Activated T-cell treated with anti-CD3 and anti-CD28 coated beads, Interleukin-2, amount 50 U/mL, for 24 hours (primary cell): ENCODE measurements at regions not wholly inside any gene's neighbourhood (a gene's known extent, or its start where the extent isn't known, plus 50 kb on each side); places are given as distances from the start of the nearest gene placed in this dataset.

Source experiments
- DNase-seq: peaks from one replicate; pipeline ENCODE4 v3.0.0-alpha.2; 2020
- H3K27ac Mint-ChIP-seq: 2 replicates; pipeline ENCODE4 v1.8.0; 2020; ENCODE audit warnings: mild to moderate bottlenecking, mixed read lengths
- H3K27me3 Mint-ChIP-seq: 2 replicates; pipeline ENCODE4 v1.8.0; 2020; ENCODE audit warnings: mixed read lengths
- H3K36me3 Mint-ChIP-seq: 2 replicates; pipeline ENCODE4 v1.8.0; 2020; ENCODE audit warnings: low read depth, mixed read lengths
- H3K4me1 Mint-ChIP-seq: 2 replicates; pipeline ENCODE4 v1.8.0; 2020; ENCODE audit warnings: low read depth, mixed read lengths
- H3K4me3 Mint-ChIP-seq: 2 replicates; pipeline ENCODE4 v1.8.0; 2020; ENCODE audit warnings: mild to moderate bottlenecking, moderate library complexity, mixed read lengths
- H3K9me3 Mint-ChIP-seq: 2 replicates; pipeline ENCODE4 v1.8.0; 2020; ENCODE audit warnings: mixed read lengths

GRCh38 chr6:99121748-99122147 is 174.0 kb upstream of the FBXL4 start:
- Mint-ChIP-seq H3K27me3 (peaks cover 33% of the 10 kb centered on the region), H3K4me3 (no peak overlapping the region), H3K4me1 (no peaks in the 10 kb centered on the region), H3K36me3 (no peaks in the 10 kb centered on the region), H3K27ac (no peak overlapping the region), H3K9me3 (no peaks in the 10 kb centered on the region)
- DNase-seq = no peak

GRCh38 chr6:99120641-99121040 is 172.9 kb upstream of the FBXL4 start:
- H3K36me3 Mint-ChIP-seq = no peaks in the 10 kb centered on the region
- no peaks in the 10 kb centered on the region for H3K9me3 Mint-ChIP-seq
- no peak overlapping the region for H3K27ac Mint-ChIP-seq
- DNase-seq = no peak
- H3K4me3 Mint-ChIP-seq = no peak overlapping the region
- no peaks in the 10 kb centered on the region for H3K4me1 Mint-ChIP-seq
- peaks cover 40% of the 10 kb centered on the region for H3K27me3 Mint-ChIP-seq

- Mint-ChIP-seq H3K4me1 (peaks cover 3% of the 10 kb centered on the region), H3K27me3 (peaks cover 47% of the 10 kb centered on the region), H3K9me3 (no peaks in the 10 kb centered on the region), H3K36me3 (no peaks in the 10 kb centered on the region), H3K27ac (no peak overlapping the region), H3K4me3 (no peak overlapping the region)
- DNase-seq = no peak
Measured at GRCh38 chr6:99119109-99120031, 171.6 kb upstream of the FBXL4 start.

GRCh38 chr6:99114769-99115406 is 167.1 kb upstream of the FBXL4 start:
- no peak overlapping the region for H3K27ac Mint-ChIP-seq
- peaks cover 36% of the 10 kb centered on the region for H3K27me3 Mint-ChIP-seq
- no peaks in the 10 kb centered on the region for H3K9me3 Mint-ChIP-seq
- H3K4me3 Mint-ChIP-seq = no peak overlapping the region
- H3K36me3 Mint-ChIP-seq = no peaks in the 10 kb centered on the region
- H3K4me1 Mint-ChIP-seq = peaks cover 3% of the 10 kb centered on the region
- DNase-seq = no peak

- Mint-ChIP-seq H3K27me3 (peaks cover 44% of the 10 kb centered on the region), H3K4me1 (peaks cover 3% of the 10 kb centered on the region), H3K9me3 (no peaks in the 10 kb centered on the region), H3K4me3 (no peak overlapping the region), H3K27ac (no peak overlapping the region), H3K36me3 (no peaks in the 10 kb centered on the region)
- DNase-seq = no peak
Measured at GRCh38 chr6:99111590-99111989, 163.8 kb upstream of the FBXL4 start.

GRCh38 chr6:99110029-99110428 is 162.3 kb upstream of the FBXL4 start:
- Mint-ChIP-seq H3K9me3 (no peaks in the 10 kb centered on the region), H3K27me3 (peaks cover 36% of the 10 kb centered on the region), H3K27ac (no peak overlapping the region), H3K4me1 (peaks cover 2% of the 10 kb centered on the region), H3K4me3 (no peak overlapping the region), H3K36me3 (no peaks in the 10 kb centered on the region)
- DNase-seq = no peak

GRCh38 chr6:99104218-99104617 is 156.5 kb upstream of the FBXL4 start:
- no peaks in the 10 kb centered on the region for H3K36me3 Mint-ChIP-seq
- no peaks in the 10 kb centered on the region for H3K9me3 Mint-ChIP-seq
- H3K27ac Mint-ChIP-seq = no peak overlapping the region
- H3K27me3 Mint-ChIP-seq = peaks cover 20% of the 10 kb centered on the region
- no peak for DNase-seq
- no peak overlapping the region for H3K4me3 Mint-ChIP-seq
- H3K4me1 Mint-ChIP-seq = no peaks in the 10 kb centered on the region

GRCh38 chr6:99099243-99099642 is 151.5 kb upstream of the FBXL4 start:
- no peak overlapping the region for H3K4me3 Mint-ChIP-seq
- no peaks in the 10 kb centered on the region for H3K9me3 Mint-ChIP-seq
- peaks cover 28% of the 10 kb centered on the region for H3K27me3 Mint-ChIP-seq
- H3K4me1 Mint-ChIP-seq = no peaks in the 10 kb centered on the region
- H3K36me3 Mint-ChIP-seq = no peaks in the 10 kb centered on the region
- DNase-seq = no peak
- no peak overlapping the region for H3K27ac Mint-ChIP-seq

GRCh38 chr6:99096170-99096569 is 148.4 kb upstream of the FBXL4 start:
- no peak for DNase-seq
- Mint-ChIP-seq H3K4me1 (no peaks in the 10 kb centered on the region), H3K4me3 (no peak overlapping the region), H3K9me3 (no peaks in the 10 kb centered on the region), H3K27me3 (peaks cover 43% of the 10 kb centered on the region), H3K36me3 (no peaks in the 10 kb centered on the region), H3K27ac (no peak overlapping the region)

- Mint-ChIP-seq H3K27me3 (peaks cover 46% of the 10 kb centered on the region), H3K4me3 (no peak overlapping the region), H3K27ac (no peak overlapping the region), H3K36me3 (no peaks in the 10 kb centered on the region), H3K9me3 (no peaks in the 10 kb centered on the region), H3K4me1 (no peaks in the 10 kb centered on the region)
- DNase-seq = no peak
Measured at GRCh38 chr6:99093456-99094190, 145.9 kb upstream of the FBXL4 start.

GRCh38 chr6:99092461-99092860 is 144.7 kb upstream of the FBXL4 start:
- no peaks in the 10 kb centered on the region for H3K4me1 Mint-ChIP-seq
- H3K9me3 Mint-ChIP-seq = no peaks in the 10 kb centered on the region
- peaks cover 46% of the 10 kb centered on the region for H3K27me3 Mint-ChIP-seq
- H3K36me3 Mint-ChIP-seq = no peaks in the 10 kb centered on the region
- no peak overlapping the region for H3K27ac Mint-ChIP-seq
- DNase-seq = no peak
- H3K4me3 Mint-ChIP-seq = no peak overlapping the region

- DNase-seq = no peak
- Mint-ChIP-seq H3K4me3 (no peak overlapping the region), H3K27ac (no peak overlapping the region), H3K9me3 (no peaks in the 10 kb centered on the region), H3K4me1 (no peaks in the 10 kb centered on the region), H3K27me3 (peaks cover 46% of the 10 kb centered on the region), H3K36me3 (no peaks in the 10 kb centered on the region)
Measured at GRCh38 chr6:99091985-99092384, 144.2 kb upstream of the FBXL4 start.

GRCh38 chr6:99080191-99080590 is 132.4 kb upstream of the FBXL4 start:
- Mint-ChIP-seq H3K4me3 (no peak overlapping the region), H3K27ac (no peak overlapping the region), H3K36me3 (no peaks in the 10 kb centered on the region), H3K27me3 (peaks cover 26% of the 10 kb centered on the region), H3K4me1 (no peaks in the 10 kb centered on the region), H3K9me3 (no peaks in the 10 kb centered on the region)
- DNase-seq = no peak

- no peaks in the 10 kb centered on the region for H3K4me1 Mint-ChIP-seq
- H3K36me3 Mint-ChIP-seq = no peaks in the 10 kb centered on the region
- no peak overlapping the region for H3K4me3 Mint-ChIP-seq
- no peak for DNase-seq
- H3K27ac Mint-ChIP-seq = no peak overlapping the region
- H3K9me3 Mint-ChIP-seq = no peaks in the 10 kb centered on the region
- H3K27me3 Mint-ChIP-seq = peaks cover 34% of the 10 kb centered on the region
Measured at GRCh38 chr6:99079058-99079457, 131.3 kb upstream of the FBXL4 start.

- Mint-ChIP-seq H3K9me3 (no peaks in the 10 kb centered on the region), H3K36me3 (no peaks in the 10 kb centered on the region), H3K4me1 (no peaks in the 10 kb centered on the region), H3K27me3 (peaks cover 28% of the 10 kb centered on the region), H3K4me3 (no peak overlapping the region), H3K27ac (no peak overlapping the region)
- DNase-seq = no peak
Measured at GRCh38 chr6:99073223-99073622, 125.5 kb upstream of the FBXL4 start.
